SK-N-SH treated with all-trans-retinoic acid at 6 μM for 48 hours (cell line): ENCODE measurements at regions not wholly inside any gene's neighbourhood (a gene's known extent, or its start where the extent isn't known, plus 50 kb on each side); places are given as distances from the start of the nearest gene placed in this dataset.

Experiments used
- ATAC-seq: fragments of 200-7000 bp; cut with Tn5 transposase; 3 replicates; pipeline ENCODE4 v1.9.1; 2020; ENCODE audit warnings: mild to moderate bottlenecking, moderate library complexity
- ARNTL ChIP-seq: fragments of 450-650 bp; formaldehyde crosslinking; IDR thresholded peaks from 2 replicates; pipeline ENCODE4 v1.5.0; 2020; ENCODE audit warnings: low read depth, mild to moderate bottlenecking, moderate library complexity, borderline replicate concordance
- BACH2 ChIP-seq: fragments of 250-450 bp; sonication (Bioruptor Pico); IDR thresholded peaks from 2 replicates; pipeline ENCODE4 v1.9.0; 2021; ENCODE audit warnings: mild to moderate bottlenecking, borderline replicate concordance
- CSDC2 ChIP-seq: fragments of 250-450 bp; sonication (Bioruptor Pico); IDR thresholded peaks from 2 replicates; pipeline ENCODE4 v1.5.0; 2020; ENCODE audit warnings: mild to moderate bottlenecking, moderate library complexity
- GLIS3 ChIP-seq: fragments of 250-450 bp; sonication (Bioruptor Pico); IDR thresholded peaks from 2 replicates; pipeline ENCODE4 v1.5.0; 2020; ENCODE audit warnings: mild to moderate bottlenecking, moderate library complexity
- ISL1 ChIP-seq: fragments of 250-450 bp; sonication (Bioruptor Pico); IDR thresholded peaks from 2 replicates; pipeline ENCODE4 v2.1.2; 2022; ENCODE audit warnings: mild to moderate bottlenecking, moderate library complexity
- OSR1 ChIP-seq: fragments of 250-450 bp; sonication (Bioruptor Pico); IDR thresholded peaks from 2 replicates; pipeline ENCODE4 v1.8.0; 2022; ENCODE audit warnings: moderate library complexity, mild to moderate bottlenecking, inconsistent platforms
- PPARA ChIP-seq: fragments of 250-450 bp; sonication (Bioruptor Pico); IDR thresholded peaks from 2 replicates; pipeline ENCODE4 v1.5.0; 2020; ENCODE audit warnings: mild to moderate bottlenecking, borderline replicate concordance
- RARB ChIP-seq: fragments of 250-450 bp; sonication (Bioruptor Pico); IDR thresholded peaks from 2 replicates; pipeline ENCODE4 v1.8.0; 2021; ENCODE audit warnings: mild to moderate bottlenecking, moderate library complexity
- SNAI2 ChIP-seq: fragments of 250-450 bp; sonication (Bioruptor Pico); IDR thresholded peaks from 2 replicates; pipeline ENCODE4 v1.5.0; 2020; ENCODE audit warnings: mild to moderate bottlenecking, moderate library complexity
- TCF4 ChIP-seq: fragments of 250-450 bp; sonication (Bioruptor Pico); IDR thresholded peaks from 2 replicates; pipeline ENCODE4 v1.8.0; 2021; ENCODE audit warnings: mild to moderate bottlenecking, moderate library complexity, borderline replicate concordance
- TOX ChIP-seq: fragments of 250-450 bp; sonication (Bioruptor Pico); IDR thresholded peaks from 2 replicates; pipeline ENCODE4 v1.8.0; 2021; ENCODE audit warnings: mild to moderate bottlenecking, moderate library complexity, borderline replicate concordance
- ZC3H10 ChIP-seq: fragments of 250-450 bp; sonication (Bioruptor Pico); IDR thresholded peaks from 2 replicates; pipeline ENCODE4 v1.5.1; 2021; ENCODE audit warnings: mild to moderate bottlenecking, moderate library complexity
- ZFP3 ChIP-seq: fragments of 250-450 bp; sonication (Bioruptor Pico); IDR thresholded peaks from 2 replicates; pipeline ENCODE4 v1.5.0; 2020; ENCODE audit warnings: mild to moderate bottlenecking, moderate library complexity
- ZFP30 ChIP-seq: fragments of 450-650 bp; formaldehyde crosslinking; IDR thresholded peaks from 2 replicates; pipeline ENCODE4 v1.5.0; 2022; ENCODE audit warnings: mild to moderate bottlenecking, moderate library complexity
- ZNF565 ChIP-seq: fragments of 450-650 bp; formaldehyde crosslinking; conservative IDR thresholded peaks from 2 replicates; pipeline ENCODE4 v1.5.0; 2020; ENCODE audit warnings: low read depth, mild to moderate bottlenecking, moderate library complexity
- ZNF8 ChIP-seq: fragments of 450-650 bp; formaldehyde crosslinking; IDR thresholded peaks from 2 replicates; pipeline ENCODE4 v1.5.0; 2020; ENCODE audit warnings: mild to moderate bottlenecking, moderate library complexity
- TF ChIP-seq, protein P1 (sequence below): fragments of 250-450 bp; sonication (Bioruptor Pico); IDR thresholded peaks from 2 replicates; pipeline ENCODE4 v1.8.0; 2021; ENCODE audit warnings: low read depth, mild to moderate bottlenecking, moderate library complexity, borderline replicate concordance
- TF ChIP-seq, protein P2 (sequence below): fragments of 250-450 bp; sonication (Bioruptor Pico); IDR thresholded peaks from 2 replicates; pipeline ENCODE4 v1.5.1; 2021; ENCODE audit warnings: mild to moderate bottlenecking, moderate library complexity
- TF ChIP-seq, protein P3 (sequence below): fragments of 250-450 bp; sonication (Bioruptor Pico); IDR thresholded peaks from 2 replicates; pipeline ENCODE4 v1.5.1; 2020; ENCODE audit warnings: low read depth, mild to moderate bottlenecking, moderate library complexity
- TF ChIP-seq, protein P4 (sequence below): fragments of 250-450 bp; sonication (Bioruptor Pico); IDR thresholded peaks from 2 replicates; pipeline ENCODE4 v1.5.0; 2020; ENCODE audit warnings: mild to moderate bottlenecking, moderate library complexity
- TF ChIP-seq, protein P5 (sequence below): fragments of 250-450 bp; sonication (Bioruptor Pico); IDR thresholded peaks from 2 replicates; pipeline ENCODE4 v1.8.0; 2020; ENCODE audit warnings: mild to moderate bottlenecking, moderate library complexity, borderline replicate concordance

DNA sequence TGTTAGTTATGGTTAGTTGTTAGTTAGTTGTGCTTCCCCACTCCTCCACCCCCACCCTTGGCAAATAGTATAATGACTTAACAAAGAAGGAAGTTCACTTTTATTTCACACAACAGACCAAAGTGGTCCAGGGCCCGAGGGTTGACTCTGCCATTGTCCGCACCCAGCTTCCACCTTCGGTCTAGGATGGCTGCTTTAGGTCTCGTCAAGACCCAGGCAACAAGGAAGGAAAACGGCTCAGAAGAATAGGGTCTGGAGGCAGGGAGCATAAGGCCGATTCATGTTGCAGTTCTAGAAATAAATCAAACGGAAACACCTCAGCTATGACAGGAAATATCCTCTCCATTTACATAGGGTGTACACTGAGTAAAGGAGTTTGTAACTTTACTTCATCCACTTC is 206.0 kb upstream of the CXCR4 start:
- TF ChIP-seq, protein P1, sequence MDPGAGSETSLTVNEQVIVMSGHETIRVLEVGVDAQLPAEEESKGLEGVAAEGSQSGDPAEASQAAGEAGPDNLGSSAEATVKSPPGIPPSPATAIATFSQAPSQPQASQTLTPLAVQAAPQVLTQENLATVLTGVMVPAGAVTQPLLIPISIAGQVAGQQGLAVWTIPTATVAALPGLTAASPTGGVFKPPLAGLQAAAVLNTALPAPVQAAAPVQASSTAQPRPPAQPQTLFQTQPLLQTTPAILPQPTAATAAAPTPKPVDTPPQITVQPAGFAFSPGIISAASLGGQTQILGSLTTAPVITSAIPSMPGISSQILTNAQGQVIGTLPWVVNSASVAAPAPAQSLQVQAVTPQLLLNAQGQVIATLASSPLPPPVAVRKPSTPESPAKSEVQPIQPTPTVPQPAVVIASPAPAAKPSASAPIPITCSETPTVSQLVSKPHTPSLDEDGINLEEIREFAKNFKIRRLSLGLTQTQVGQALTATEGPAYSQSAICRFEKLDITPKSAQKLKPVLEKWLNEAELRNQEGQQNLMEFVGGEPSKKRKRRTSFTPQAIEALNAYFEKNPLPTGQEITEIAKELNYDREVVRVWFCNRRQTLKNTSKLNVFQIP (CRISPR knock-in tag), result no peak
- TF ChIP-seq, protein P2, sequence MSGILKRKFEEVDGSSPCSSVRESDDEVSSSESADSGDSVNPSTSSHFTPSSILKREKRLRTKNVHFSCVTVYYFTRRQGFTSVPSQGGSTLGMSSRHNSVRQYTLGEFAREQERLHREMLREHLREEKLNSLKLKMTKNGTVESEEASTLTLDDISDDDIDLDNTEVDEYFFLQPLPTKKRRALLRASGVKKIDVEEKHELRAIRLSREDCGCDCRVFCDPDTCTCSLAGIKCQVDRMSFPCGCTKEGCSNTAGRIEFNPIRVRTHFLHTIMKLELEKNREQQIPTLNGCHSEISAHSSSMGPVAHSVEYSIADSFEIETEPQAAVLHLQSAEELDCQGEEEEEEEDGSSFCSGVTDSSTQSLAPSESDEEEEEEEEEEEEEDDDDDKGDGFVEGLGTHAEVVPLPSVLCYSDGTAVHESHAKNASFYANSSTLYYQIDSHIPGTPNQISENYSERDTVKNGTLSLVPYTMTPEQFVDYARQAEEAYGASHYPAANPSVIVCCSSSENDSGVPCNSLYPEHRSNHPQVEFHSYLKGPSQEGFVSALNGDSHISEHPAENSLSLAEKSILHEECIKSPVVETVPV, result no peak
- no peak for TF ChIP-seq ZNF8 (CRISPR knock-in tag)
- TF ChIP-seq ARNTL (CRISPR knock-in tag), result no peak
- no peak for TF ChIP-seq CSDC2 (CRISPR knock-in tag)
- no peak for TF ChIP-seq TOX (CRISPR knock-in tag)
- no peak for TF ChIP-seq GLIS3 (CRISPR knock-in tag)
- no peak for TF ChIP-seq ZNF565
- no peak for TF ChIP-seq TCF4 (CRISPR knock-in tag)
- TF ChIP-seq, protein P3, sequence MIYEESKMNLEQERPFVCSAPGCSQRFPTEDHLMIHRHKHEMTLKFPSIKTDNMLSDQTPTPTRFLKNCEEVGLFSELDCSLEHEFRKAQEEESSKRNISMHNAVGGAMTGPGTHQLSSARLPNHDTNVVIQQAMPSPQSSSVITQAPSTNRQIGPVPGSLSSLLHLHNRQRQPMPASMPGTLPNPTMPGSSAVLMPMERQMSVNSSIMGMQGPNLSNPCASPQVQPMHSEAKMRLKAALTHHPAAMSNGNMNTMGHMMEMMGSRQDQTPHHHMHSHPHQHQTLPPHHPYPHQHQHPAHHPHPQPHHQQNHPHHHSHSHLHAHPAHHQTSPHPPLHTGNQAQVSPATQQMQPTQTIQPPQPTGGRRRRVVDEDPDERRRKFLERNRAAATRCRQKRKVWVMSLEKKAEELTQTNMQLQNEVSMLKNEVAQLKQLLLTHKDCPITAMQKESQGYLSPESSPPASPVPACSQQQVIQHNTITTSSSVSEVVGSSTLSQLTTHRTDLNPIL (CRISPR knock-in tag), result no peak
- TF ChIP-seq OSR1 (CRISPR knock-in tag), result no peak
- no peak for TF ChIP-seq SNAI2 (CRISPR knock-in tag)
- no peak for TF ChIP-seq RARB (CRISPR knock-in tag)
- TF ChIP-seq, protein P4, sequence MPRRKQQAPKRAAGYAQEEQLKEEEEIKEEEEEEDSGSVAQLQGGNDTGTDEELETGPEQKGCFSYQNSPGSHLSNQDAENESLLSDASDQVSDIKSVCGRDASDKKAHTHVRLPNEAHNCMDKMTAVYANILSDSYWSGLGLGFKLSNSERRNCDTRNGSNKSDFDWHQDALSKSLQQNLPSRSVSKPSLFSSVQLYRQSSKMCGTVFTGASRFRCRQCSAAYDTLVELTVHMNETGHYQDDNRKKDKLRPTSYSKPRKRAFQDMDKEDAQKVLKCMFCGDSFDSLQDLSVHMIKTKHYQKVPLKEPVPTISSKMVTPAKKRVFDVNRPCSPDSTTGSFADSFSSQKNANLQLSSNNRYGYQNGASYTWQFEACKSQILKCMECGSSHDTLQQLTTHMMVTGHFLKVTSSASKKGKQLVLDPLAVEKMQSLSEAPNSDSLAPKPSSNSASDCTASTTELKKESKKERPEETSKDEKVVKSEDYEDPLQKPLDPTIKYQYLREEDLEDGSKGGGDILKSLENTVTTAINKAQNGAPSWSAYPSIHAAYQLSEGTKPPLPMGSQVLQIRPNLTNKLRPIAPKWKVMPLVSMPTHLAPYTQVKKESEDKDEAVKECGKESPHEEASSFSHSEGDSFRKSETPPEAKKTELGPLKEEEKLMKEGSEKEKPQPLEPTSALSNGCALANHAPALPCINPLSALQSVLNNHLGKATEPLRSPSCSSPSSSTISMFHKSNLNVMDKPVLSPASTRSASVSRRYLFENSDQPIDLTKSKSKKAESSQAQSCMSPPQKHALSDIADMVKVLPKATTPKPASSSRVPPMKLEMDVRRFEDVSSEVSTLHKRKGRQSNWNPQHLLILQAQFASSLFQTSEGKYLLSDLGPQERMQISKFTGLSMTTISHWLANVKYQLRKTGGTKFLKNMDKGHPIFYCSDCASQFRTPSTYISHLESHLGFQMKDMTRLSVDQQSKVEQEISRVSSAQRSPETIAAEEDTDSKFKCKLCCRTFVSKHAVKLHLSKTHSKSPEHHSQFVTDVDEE (CRISPR knock-in tag), result no peak
- no peak for TF ChIP-seq ZFP3 (CRISPR knock-in tag)
- TF ChIP-seq, all 23 proteins: peak for 0
- ATAC-seq, result no peak

DNA sequence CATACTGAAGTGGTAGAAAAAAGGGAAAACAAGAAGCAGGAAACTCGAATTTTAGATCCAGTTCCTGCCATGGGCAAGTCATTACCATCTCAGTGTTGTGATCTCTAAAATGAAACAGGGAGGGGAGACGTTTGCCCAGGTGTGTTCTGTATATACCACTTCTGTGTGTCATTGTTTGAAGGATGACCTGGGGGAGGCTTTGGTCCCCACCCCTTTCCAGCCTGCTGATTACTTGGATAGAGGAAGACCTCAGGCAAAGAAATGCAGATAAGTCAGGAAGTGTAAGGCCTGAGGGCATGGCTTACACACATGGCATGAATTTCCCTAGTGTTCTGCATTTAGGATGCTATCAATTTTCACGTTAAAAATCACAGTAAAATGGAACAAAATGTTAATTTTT is 205.2 kb upstream of the CXCR4 start:
- no peak for ATAC-seq

More for the DNA sequence above, 205.2 kb upstream of the CXCR4 start:
- TF ChIP-seq, protein P1 (CRISPR knock-in tag), result no peak
- TF ChIP-seq BACH2 (CRISPR knock-in tag) (no peak), SNAI2 (CRISPR knock-in tag) (no peak), TCF4 (CRISPR knock-in tag) (no peak), CSDC2 (CRISPR knock-in tag) (no peak), GLIS3 (CRISPR knock-in tag) (no peak), ZC3H10 (no peak), ZNF8 (CRISPR knock-in tag) (no peak), ARNTL (CRISPR knock-in tag) (no peak), ZFP30 (CRISPR knock-in tag) (no peak), ISL1 (CRISPR knock-in tag) (no peak), PPARA (CRISPR knock-in tag) (no peak)
- TF ChIP-seq, protein P5, sequence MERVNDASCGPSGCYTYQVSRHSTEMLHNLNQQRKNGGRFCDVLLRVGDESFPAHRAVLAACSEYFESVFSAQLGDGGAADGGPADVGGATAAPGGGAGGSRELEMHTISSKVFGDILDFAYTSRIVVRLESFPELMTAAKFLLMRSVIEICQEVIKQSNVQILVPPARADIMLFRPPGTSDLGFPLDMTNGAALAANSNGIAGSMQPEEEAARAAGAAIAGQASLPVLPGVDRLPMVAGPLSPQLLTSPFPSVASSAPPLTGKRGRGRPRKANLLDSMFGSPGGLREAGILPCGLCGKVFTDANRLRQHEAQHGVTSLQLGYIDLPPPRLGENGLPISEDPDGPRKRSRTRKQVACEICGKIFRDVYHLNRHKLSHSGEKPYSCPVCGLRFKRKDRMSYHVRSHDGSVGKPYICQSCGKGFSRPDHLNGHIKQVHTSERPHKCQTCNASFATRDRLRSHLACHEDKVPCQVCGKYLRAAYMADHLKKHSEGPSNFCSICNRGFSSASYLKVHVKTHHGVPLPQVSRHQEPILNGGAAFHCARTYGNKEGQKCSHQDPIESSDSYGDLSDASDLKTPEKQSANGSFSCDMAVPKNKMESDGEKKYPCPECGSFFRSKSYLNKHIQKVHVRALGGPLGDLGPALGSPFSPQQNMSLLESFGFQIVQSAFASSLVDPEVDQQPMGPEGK (CRISPR knock-in tag), result no peak
- TF ChIP-seq, protein P3 (CRISPR knock-in tag), result no peak
